HG03060 (cell line): ENCODE measurements at regions not wholly inside any gene's neighbourhood (a gene's known extent, or its start where the extent isn't known, plus 50 kb on each side); places are given as distances from the start of the nearest gene placed in this dataset.

Experiments used
- ATAC-seq: cut with Tn5 transposase; IDR thresholded peaks from one replicate; pipeline ENCODE4 v1.9.1; 2021; ENCODE audit warnings: low read depth, moderate number of reproducible peaks; ENCODE audit not compliant: unreplicated experiment

DNA sequence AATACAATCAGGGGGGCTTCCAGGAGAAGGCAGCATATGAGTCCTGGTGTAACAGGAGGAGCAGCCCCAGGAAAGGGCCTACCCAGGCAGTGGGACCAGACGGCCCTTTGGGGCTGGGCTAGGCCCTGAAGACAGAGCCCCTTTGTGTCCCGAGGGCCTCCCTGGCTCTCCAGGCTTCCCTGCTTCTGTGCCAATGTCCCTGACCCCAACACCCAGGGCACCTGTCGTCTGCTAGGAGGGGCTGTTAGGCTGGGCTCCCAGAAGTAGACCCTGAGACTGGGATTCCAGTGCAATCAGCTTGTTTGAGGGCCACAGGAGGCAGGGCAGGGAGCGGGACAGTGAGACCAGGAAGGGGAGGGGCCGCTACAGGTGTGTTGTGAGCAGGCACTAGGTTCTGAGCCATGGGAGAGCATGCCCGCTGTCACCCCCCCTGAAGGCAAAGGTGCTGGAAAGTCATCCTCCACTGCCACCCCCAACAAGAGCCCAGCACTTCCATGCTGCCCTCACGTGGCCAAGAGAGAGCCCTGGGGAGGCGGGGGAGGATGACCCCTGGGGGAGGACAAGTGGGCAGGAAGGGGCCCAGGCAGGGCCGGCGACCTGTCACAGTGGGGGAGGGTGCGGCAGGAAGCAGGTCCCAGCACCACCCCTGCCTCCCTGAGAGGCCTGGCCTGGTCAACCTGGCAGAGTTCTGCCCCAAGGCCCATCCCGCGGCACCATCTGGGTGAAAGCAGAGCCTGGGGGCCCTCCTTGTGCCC lies 64.8 kb downstream of the ADRA2C start:
- no peak for ATAC-seq

DNA sequence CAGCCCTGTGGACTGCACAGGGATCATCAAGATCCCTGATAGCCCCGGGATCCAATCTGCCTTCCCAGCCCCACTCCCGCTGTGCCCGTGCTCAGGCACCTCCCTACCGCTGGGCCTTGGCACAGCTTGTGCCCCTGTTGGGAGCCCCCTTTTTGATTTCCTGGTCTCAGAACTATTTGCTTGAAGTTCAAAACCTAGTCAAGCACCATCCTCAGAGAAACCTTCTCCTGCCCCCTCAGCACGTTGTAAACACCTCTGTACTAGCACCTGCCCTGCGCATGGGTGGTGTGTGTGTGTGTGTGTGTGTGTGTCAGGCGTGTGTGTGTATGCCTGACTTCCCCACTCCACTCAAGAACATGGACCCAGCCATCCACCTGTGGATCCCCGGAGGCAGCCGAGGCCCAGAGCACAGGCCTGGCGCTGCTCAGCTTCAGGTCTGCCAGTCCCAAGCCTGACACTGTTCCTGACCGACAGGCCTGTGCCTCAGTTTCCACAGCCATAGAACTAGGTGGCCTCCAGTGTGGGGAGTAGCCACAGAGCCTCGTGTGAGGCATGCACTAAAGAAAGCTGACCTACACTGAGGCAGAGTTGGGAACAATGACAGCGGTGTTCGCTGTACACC lies 65.5 kb downstream of the ADRA2C start:
- no peak for ATAC-seq

DNA sequence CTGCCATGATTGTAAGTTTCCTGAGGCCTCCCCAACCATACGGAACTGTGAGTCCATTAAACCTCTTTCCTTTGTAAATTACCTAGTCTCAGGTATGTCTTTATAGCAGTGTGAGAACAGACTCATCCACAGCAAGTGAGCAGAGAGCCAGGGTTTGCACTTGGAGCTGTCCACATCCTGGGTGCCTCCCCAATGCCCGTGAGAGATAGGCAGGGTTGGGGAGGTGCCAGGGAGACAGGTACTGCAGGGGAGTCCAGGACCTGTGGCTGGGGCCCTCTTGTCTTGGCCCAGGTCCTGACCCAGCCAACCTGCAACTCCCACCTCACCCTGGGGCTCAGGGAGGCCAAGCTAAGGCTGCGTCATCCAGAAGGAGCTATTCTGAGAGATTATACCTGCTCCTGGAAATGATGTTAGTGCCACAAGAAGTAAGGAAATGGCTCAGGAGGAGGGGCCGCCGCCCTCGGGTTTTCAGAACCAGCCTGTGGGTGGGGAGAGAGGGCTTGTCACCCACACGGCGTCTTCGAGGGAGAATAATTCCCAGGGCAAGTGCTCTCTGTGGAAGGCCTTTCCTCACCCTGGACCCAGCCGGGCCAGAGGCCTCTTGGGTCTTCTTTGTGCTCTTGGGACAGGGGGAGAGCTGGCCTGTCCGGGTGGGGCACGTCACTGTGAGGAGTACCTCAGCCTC lies 66.5 kb downstream of the ADRA2C start:
- no peak for ATAC-seq

DNA sequence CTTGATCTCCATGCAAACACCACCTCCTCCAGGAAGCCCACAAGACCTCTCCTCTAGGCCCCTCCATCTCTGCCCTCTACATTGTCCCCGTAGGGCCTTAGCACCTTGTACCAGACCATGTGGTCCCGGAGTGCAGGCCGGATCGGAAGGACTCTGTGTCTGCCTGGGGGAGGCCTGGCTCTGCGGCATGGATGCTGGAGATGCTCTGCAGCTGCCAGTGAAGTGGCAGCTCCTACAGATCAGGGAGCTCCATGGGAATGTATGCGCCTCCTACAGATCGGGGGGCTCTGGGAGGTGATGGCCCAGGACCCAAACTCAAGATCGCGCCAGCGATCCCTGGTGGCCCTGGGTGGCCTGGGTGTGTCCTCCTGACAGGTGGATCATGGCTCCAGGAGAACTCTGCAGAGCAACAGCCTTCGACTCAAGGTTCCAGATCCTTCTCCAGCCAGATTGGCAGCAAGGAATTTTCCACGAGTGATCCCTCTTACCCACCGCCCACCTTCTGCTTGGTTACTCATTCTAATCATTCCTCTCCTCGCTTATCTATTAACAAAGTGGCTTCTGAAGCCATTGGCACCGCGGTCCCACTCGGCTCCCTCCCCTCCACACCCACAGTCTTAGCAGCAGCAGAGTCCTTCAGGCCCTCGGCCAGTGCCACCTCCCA lies 67.3 kb downstream of the ADRA2C start:
- ATAC-seq: no peak

DNA sequence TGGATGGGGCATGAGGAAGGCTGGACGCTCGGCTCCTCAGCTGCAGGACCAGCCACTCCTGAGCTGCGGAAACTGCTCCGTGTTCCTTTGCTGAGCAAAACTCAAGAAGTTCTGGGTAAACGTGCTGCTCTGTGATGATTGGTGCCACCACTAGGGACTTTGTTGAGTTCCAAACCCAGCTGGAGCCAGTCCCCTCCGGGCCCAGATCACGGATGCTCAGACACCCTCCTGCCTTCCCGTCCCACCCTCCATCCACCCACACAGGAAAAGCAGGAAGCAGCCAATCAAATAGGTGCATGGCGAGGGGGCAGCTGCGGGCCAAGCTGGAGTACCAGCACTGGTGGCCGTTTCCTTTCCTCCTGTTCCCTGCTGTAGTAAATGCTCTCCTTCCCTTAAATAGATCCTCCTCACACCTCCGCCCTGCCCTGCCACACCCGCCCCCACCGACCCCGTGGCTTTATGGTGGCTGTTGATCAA lies 68.0 kb downstream of the ADRA2C start:
- ATAC-seq: no peak

DNA sequence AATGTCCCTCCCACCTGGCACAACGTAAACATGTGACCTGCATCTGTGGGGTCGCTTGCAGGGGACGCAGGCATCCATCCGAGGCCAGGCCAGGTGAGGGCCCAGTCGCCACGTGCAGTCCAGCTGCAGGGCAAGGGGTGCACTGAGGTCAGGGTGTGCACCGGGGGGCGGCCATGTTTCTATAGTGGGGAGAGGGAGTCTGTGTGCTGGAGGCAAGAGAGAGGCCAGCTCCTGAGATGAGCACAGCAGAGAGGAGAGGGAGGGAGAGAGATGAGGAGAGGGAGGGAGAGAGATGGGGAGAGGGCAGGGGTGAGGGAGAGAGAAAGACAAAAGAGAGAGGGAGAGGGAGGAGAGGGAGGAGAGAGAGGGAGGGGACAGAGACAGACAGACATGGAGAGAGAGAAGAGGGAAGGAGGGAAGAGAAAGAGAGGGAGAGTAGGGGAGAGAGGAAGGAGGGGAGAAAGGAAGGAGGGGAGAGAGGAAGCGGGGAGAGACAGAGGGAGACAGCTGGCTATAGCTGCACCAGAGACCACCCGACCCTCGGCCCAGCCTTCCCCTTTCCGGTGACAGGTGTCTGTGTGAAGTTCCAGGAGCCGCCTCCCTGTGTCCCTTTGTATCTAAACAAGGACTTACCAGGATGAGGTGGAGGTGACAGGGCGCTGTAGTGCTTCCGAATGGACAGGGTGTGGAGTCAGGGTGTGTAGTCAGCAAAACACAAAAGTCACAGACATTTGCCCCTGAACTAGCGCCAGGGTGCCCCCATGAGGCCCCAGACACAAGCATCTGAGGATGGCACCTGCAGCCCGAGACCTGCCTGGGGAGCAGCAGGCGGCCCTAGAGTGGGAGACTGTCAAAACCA lies 68.7 kb downstream of the ADRA2C start:
- no peak for ATAC-seq

DNA sequence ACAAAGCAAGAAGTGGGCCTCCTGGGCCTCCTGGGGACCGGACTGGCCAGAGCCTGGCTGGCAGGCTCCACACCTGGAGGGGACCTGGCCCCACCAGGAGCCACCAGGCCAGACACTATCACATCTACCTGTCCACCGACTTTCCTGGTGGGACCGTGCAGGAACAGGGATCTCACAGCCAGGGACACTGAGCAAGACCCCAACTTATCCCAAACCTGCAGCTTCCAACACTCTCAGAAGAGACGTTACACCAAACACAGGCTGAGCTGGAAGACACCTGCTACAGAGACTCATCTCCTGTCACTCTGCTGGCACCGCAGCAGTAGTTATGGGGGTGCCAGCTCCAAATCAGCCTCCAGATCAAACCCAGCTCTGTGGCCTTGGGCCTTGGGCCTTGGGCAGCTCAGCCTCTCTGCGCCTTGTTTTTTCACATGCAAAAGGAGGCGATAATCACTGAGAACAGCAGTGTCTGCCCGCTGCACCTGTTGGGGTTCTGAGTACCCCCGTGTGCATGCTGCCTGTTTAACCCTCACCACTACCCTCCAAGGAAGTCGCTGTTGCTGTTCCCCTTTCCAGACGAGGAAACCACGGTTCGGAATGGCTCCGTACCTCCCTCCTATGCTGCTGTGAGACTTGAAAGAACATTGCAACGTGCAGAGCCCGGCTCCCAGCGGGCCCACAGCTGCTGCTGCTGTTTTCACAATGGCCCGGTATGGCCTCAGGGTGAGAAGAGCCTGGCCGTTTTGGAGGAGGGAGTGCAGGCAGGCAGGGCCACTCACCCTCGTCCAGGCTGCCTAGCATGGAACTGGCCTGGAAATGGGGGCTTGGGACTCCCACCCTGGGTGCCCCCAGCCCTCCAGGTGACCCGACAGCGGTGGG lies 69.6 kb downstream of the ADRA2C start:
- no peak for ATAC-seq

DNA sequence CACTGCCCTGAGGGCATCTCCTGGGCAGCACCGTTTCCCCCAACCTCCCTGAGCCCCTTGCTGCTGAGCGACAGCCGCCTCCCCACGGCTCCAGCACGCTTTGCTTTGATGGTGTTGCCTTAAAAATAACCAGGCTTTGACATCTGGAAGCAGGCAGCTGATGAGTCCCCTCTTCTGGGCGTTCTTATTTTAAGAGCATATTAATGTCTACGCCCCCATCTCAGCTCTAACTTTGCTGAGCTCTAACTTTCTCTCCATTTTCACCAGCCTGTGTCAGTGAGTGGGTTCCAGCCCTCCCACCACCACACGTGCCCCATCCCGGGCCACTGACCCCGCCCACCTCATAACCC lies 70.2 kb downstream of the ADRA2C start:
- no peak for ATAC-seq

DNA sequence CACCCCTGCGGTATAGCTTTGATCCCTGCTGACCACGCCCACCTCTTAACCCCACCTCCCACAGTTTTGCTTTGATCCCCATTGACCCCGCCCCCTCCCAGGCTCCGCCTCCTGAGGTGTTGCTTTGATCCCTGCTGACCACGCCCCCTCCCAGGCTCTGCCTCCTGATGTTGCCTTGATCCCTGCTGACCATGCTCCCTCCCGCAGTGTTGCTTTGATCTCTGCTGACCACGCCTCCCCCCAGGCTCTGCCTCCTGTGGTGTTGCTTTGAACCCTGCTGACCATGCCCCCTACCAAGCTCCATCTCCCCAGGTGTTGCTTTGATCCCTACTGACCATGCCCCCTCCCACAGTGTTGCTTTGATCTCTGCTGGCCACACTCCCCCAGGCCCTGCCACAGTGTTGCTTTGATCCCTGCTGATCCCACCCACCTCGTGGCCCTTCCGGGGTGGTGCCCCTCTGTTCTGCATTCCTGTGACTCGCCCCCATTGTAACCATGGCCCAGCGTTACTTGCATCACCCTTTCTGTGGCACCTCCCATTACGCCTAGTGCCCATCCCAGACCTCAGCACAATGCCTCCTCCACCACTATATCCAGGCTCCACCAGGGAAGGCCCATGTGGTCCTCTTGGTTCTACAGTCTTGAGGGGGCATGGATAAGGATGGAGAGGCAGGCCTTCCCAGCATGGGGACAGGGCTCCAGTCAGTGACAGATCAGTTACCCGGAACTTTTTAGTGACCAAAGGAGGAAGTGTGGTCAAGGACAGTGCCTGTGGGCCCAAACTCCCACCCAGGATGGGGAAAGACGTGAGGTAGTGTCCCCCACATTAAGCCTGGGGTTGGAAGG lies 70.8 kb downstream of the ADRA2C start:
- ATAC-seq: no peak

DNA sequence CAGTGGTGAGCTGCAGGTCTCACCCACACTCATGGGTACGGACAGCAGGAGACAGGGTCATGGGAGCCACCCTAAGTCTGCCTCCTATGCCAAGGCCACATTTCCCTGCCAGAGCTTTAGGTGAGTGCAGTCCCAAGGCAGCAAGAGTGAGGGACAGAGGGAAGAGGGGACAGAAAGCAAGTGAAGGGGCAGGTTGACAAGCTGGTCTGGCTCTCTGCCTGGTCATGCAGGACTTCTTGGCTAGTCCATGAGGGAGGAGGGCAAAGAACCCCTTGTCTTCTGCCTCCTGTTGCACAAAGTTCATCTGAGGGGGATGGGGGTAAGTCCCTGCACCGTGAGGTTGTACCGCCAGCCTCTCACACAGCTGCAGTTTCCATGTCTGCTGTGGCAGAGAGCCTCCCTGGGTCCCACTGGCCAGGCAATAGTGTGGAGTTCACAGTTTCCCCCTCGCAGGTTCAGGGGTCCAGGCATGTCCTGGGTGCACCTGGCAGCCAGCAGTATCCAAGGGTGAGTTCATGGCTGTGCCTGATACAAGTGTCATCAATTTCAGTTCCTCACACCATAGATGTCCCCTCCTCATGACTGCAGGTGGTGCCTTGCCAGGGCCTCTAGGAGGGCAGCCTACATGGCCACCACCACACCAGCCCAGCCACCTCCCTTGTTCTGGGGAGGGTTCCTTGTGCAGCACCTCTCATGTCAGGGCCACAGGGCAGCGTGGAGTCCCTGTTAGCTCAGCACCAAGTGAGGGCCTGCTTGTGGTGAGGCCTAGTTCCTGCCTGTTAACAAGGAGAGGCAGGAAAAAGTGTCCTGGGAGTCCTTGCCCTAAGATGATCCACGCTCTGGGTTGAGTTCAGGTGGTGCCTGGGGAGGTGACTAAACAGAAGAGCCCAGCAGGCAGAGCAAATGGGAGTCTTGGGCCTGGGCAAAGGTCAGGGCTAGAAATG lies 72.5 kb downstream of the ADRA2C start:
- no peak for ATAC-seq

DNA sequence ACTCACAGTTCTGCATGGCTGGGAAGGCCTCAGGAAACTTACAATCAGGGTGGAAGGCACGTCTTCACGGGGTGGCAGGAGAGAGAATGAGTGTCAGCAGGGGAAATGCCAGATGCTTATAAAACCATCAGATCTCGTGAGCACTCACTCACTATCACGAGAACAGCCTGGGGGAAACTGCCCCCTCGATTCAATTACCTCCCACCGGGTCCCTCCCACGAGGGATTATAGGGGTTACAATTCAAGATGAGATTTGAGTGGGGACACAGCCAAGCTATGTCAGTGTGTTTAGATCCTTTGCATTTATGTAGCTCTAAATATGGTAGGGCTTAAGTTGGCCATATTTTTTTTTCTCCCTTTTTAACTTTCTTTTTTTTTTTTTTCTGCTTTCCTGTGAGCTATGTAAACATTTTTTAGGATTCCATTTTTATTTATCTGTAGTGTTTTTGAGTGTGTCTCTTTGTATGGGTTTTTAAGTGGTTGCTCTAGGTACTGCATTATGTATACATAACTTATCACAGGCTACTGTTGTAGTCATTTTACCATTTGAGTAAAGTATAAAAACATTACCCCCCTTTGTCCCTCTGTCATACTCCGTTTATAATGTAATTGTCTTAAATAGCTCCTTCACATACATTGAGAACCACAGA lies 79.0 kb downstream of the ADRA2C start:
- no peak for ATAC-seq

DNA sequence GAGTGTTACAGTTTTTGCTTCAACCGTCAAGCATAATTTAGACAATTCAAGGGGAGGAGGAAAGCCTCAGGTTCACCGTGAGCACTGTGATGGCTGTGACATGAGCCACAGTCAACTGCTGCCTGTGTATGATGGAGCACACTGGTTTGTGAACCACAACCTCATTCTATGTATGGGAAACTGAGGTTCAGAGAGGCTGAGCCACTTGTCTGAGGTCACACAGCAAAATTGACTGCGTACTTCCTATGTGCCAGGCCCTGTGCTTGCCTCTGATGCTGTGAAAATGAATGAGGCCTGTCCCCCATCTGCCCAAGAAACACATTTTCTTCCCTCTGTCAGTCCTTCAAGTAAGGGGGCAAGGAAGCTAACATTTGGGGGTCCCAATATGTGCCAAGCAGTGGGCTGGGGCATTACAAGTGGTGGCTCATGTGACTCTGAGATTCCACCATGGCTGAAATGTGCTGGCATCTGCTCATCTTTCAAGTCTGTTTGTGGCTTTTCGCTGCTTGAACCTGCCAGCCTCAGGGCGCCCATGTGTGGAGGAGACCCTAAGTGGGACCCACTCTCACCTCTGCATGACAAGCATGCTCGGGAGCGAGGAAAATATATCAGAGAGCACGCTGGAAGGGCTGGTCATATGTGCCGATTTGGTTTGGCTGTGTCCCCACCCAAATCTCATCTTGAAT lies 79.7 kb downstream of the ADRA2C start:
- ATAC-seq: no peak

DNA sequence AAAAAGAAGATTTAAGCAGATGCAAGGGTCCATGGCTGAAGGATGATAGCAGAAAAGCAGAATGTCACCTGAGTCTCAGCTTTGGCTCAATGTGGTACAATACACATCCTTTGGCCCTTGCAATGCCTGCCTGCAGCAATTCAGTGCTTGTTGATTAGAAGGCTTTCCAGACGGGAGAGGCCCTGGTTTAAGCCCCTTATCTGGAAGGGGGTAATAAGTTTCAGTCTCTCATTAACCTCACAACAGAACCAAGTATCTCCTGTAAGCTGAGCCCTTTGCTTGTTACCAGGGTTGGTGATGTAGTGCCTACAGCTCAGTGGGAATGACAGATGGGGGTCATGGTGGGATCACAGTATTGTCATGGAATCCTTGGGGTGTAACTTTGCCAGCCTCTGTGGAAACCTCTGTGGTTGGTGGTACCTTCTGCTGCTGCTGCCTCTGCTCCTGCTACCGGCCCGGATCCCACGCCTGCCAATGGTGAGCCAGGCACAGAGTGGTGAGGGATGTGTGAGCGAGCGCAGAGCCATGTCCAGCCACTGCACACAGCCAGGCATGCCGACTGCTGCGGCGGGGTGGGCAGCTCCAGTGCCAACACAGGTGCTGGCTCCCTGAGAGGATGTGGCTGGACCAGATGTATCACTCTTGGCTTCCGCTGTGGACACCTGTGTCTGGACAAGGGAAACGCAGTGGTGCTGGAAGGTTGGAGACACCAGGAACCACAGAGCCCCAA lies 81.2 kb downstream of the ADRA2C start:
- no peak for ATAC-seq

DNA sequence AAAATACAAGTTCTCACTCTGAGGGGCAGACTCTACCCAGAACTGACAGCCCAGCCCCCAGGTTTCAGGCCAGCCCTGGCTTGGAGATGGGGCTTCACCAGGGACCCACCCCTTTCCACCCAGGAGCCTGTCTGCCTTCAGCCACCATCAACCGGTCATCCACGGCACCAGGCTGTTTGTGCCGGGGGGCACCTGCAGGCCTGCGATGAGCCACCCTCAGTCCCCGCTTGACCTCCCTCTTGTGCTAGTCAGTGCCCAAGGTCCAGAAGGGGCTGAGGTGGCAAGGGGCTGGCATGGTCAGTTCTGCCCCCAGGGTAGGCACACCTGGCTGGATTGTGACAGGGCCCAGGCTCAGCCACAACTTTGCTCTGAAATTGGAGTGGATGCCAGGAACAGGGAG lies 82.1 kb downstream of the ADRA2C start:
- no peak for ATAC-seq

DNA sequence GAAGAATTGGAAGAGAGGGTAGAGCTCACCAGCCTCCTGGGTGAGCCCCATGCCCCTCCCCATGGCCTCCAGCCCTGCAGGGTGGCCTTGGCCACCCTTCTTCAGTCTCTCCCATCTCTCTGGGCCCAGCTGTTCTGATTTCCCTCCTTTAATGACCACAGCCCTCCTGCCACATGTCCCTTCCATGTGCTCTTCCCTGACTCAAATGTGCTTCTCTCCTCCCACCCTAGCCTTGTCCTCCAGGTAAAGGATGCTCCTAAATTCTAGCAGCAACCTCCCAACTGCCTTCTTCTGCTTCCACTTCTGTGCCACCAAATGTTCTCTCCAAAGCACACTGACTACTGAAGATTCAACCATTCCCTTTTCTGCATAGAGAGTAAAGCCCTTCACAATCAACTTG lies 83.0 kb downstream of the ADRA2C start:
- no peak for ATAC-seq

DNA sequence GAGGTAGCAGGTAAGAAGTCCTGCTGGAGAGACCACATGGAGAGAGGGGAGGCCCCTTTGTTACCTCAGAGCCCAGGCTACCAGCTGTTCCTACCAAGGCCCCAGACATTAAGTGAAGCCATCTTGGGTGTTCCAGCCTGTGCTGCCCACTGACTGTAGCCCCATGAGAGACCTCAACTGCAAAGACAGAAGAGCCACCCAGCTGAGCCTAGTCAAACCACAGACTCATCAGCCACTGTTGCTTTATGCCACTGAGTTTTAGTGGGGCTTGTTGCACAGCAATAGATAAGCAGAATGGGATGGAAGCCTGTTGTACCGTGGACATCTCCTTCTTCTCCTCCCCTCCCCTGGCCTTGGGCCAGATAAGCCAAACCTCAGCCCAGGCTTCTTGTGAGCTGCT lies 83.9 kb downstream of the ADRA2C start:
- no peak for ATAC-seq
